ENCODE measurements at regions not wholly inside any gene's neighbourhood (a gene's known extent, or its start where the extent isn't known, plus 50 kb on each side); places are given as distances from the start of the nearest gene placed in this dataset.
A peak's percentile ranks its signal among the peaks of the same experiment; 100 is the strongest.

DNA sequence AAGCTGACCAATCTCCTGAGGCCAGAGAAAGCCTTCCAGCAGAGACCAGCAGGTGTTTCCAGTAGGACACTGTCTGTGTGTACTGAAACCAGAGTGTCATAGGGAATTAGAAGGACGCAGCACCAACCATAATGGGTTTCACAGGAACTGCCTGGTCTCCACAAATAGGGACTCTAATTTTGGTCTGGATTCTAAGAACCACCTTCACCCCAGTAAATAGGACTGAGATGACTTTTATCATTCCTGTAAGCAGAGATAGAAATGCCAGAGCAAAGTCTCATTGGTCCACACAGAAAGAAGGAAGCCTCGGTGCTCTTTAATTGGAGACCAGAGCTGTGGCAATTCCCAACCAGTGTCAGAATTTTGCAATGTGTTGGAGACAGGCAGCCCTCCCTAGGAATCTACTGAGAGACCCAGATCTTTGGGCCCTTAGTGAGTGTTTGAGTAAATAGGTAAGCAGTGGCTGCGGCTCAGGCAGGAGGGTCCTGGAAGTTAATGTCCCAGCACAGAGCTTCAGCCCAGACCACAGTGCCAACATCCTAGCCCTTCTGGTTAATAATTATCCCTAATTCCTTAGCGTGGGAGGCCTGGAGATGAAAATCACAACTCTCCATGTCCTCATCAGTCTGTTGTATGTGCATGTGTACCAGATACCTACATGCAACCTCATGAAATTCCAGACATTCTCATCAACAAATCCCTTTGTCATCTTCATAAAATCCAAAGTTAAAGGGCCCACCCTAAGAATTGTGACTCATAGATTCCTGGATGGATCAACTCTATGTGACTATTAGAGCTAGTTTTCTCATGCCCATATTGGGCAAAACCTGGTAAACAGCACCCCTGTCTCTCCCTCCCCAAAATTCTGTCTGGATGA lies 81.2 kb downstream of the UNC5CL start (continued):
- no peak for TF ChIP-seq NONO (IDR thresholded peaks at IDR 0.05)
- no peak for TF ChIP-seq NONO (CRISPR knock-in tag; conservative IDR thresholded peaks at IDR 0.05)
- TF ChIP-seq SOX6 (IDR thresholded peaks at IDR 0.05), result no peak
- TF ChIP-seq SOX6 (CRISPR knock-in tag; IDR thresholded peaks at IDR 0.05), result peak; percentile 69
- TF ChIP-seq HNRNPK (IDR thresholded peaks at IDR 0.05; ENCODE audit: low read depth, low read length, poor library complexity, severe bottlenecking), result no peak
- TF ChIP-seq CBFB (CRISPR knock-in tag; IDR thresholded peaks at IDR 0.05), result no peak
- no peak for TF ChIP-seq MED8 (CRISPR knock-in tag; IDR thresholded peaks at IDR 0.05; ENCODE audit: insufficient replicate concordance)
- no peak for TF ChIP-seq ZSCAN5A (CRISPR knock-in tag; IDR thresholded peaks at IDR 0.05; ENCODE audit: borderline replicate concordance)
- no peak for TF ChIP-seq SOX13 (IDR thresholded peaks at IDR 0.05)
- peak in 1 of 2 experiments; percentile 4; a peak in 1 of 4 replicates for TF ChIP-seq SOX13 (CRISPR knock-in tag; conservative IDR thresholded peaks at IDR 0.05 in 1 of 2, IDR thresholded peaks at IDR 0.05 in 1 of 2)
- no peak for TF ChIP-seq NFIB (CRISPR knock-in tag; IDR thresholded peaks at IDR 0.05; ENCODE audit: borderline replicate concordance)
- TF ChIP-seq, protein P1, sequence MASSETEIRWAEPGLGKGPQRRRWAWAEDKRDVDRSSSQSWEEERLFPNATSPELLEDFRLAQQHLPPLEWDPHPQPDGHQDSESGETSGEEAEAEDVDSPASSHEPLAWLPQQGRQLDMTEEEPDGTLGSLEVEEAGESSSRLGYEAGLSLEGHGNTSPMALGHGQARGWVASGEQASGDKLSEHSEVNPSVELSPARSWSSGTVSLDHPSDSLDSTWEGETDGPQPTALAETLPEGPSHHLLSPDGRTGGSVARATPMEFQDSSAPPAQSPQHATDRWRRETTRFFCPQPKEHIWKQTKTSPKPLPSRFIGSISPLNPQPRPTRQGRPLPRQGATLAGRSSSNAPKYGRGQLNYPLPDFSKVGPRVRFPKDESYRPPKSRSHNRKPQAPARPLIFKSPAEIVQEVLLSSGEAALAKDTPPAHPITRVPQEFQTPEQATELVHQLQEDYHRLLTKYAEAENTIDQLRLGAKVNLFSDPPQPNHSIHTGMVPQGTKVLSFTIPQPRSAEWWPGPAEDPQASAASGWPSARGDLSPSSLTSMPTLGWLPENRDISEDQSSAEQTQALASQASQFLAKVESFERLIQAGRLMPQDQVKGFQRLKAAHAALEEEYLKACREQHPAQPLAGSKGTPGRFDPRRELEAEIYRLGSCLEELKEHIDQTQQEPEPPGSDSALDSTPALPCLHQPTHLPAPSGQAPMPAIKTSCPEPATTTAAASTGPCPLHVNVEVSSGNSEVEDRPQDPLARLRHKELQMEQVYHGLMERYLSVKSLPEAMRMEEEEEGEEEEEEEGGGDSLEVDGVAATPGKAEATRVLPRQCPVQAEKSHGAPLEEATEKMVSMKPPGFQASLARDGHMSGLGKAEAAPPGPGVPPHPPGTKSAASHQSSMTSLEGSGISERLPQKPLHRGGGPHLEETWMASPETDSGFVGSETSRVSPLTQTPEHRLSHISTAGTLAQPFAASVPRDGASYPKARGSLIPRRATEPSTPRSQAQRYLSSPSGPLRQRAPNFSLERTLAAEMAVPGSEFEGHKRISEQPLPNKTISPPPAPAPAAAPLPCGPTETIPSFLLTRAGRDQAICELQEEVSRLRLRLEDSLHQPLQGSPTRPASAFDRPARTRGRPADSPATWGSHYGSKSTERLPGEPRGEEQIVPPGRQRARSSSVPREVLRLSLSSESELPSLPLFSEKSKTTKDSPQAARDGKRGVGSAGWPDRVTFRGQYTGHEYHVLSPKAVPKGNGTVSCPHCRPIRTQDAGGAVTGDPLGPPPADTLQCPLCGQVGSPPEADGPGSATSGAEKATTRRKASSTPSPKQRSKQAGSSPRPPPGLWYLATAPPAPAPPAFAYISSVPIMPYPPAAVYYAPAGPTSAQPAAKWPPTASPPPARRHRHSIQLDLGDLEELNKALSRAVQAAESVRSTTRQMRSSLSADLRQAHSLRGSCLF (CRISPR knock-in tag; IDR thresholded peaks at IDR 0.05; ENCODE audit: borderline replicate concordance), result no peak
- TF ChIP-seq SNAPC2 (CRISPR knock-in tag; IDR thresholded peaks at IDR 0.05), result no peak
- no peak for TF ChIP-seq ZNF615 (CRISPR knock-in tag; IDR thresholded peaks at IDR 0.05; ENCODE audit: borderline replicate concordance)
- TF ChIP-seq TBX2 (CRISPR knock-in tag; IDR thresholded peaks at IDR 0.05; ENCODE audit: borderline replicate concordance), result no peak
- TF ChIP-seq ZNF232 (CRISPR knock-in tag; IDR thresholded peaks at IDR 0.05; ENCODE audit: borderline replicate concordance), result 0 out of 2 replicates have a peak, but pooled peaks have one; percentile 28
- TF ChIP-seq, protein P2, sequence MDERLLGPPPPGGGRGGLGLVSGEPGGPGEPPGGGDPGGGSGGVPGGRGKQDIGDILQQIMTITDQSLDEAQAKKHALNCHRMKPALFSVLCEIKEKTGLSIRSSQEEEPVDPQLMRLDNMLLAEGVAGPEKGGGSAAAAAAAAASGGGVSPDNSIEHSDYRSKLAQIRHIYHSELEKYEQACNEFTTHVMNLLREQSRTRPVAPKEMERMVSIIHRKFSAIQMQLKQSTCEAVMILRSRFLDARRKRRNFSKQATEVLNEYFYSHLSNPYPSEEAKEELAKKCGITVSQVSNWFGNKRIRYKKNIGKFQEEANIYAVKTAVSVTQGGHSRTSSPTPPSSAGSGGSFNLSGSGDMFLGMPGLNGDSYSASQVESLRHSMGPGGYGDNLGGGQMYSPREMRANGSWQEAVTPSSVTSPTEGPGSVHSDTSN (CRISPR knock-in tag; IDR thresholded peaks at IDR 0.05), result no peak
- TF ChIP-seq RARA (CRISPR knock-in tag; IDR thresholded peaks at IDR 0.05), result no peak
